HG03025 (cell line): ENCODE measurements at regions not wholly inside any gene's neighbourhood (a gene's known extent, or its start where the extent isn't known, plus 50 kb on each side); places are given as distances from the start of the nearest gene placed in this dataset.

ENCODE experiments used
- ATAC-seq: cut with Tn5 transposase; IDR thresholded peaks from one replicate; pipeline ENCODE4 v1.9.1; 2021; ENCODE audit warnings: mild to moderate bottlenecking, moderate library complexity; ENCODE audit not compliant: unreplicated experiment, low FRiP score

DNA sequence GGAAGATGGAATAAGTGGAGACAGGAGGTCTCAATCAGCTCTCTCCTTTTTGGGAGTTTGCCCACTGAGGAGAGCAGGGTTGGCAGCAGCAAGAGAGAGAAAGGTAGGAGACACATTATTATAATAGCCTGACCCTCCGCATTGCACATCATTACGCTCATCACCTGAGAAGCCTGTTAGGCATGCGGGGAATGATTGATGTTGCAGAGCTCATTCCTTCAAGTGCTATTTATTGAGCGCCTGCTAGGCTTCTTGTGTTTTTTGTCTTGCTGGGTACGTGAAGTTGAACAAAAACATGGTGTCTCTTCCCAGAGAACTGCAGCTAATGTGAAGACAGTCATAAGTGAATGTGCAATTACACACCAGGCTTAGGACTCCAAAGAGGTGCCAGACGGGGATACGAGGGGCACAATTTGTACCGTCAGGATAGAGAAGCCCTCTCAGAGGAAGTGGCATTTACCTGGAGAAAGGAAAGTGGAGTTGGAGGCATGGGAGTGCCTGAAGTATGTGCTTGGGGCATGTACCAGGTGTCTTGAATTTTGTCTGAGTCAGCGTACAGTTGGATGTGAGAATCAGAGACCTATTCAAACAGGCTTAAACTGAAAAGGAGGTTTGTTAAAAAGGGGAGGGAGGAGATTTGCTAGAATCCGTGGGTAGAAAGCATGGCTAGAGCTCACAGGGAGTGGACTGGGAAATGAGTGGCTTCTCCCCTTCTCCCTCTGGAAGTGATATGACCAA is 90.2 kb upstream of the SOD3 start:
- no peak for ATAC-seq

DNA sequence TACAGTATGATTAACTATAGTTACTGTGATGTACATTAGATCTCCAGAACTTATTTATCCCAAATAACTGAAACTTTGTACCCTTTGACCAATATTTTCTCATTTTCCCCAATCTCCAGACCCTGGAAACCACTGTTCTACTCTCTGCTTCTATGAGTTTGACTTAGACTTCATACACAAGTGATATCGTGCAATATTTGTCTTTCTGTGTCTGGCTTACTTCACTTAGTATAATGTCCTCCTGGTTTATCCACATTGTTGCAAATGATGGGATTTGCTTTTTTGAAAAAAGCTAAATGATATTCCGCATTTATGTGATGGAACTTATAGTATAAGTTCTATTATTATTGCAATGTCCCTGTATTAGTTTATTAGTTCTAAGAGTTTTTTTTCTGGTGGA is 81.8 kb upstream of the SOD3 start:
- no peak for ATAC-seq

DNA sequence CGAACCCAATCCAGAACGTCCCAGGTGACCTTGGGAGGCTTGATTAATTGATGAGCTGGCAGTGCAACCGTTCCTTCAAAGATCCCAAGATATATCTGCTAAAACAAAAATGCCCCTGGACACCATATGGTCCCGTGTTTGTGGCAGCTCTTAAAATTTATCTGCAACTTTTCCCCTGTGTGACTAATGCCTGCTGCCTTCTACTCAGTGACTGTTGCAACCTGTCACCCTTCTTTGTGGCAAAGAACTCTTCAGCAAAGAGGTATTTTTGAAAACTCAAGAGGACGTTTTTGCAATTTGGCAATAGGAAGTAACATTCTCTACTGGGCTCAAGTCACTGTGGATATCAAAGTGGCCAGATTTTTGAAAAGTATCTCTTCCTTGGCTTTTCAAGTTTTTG is 75.8 kb upstream of the SOD3 start:
- no peak for ATAC-seq

DNA sequence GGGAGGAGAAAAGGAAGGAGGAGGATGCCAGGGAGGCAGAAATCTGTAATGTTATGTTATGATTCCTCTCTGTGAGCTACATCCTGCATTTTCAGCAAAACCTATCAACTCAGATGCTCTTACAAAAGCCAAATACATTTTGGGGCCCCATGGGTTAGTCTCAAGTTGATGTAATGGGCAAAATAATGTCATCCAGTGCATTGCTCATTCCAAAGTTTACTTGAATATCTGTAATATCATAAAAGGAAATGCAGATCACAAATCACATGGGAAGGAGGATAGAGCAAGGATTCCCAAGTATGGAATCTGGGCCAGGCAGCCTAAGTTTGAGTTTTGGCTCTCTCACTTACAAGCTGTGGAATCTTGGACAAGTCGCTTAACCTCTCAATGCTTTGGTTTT is 74.9 kb upstream of the SOD3 start:
- ATAC-seq: no peak

DNA sequence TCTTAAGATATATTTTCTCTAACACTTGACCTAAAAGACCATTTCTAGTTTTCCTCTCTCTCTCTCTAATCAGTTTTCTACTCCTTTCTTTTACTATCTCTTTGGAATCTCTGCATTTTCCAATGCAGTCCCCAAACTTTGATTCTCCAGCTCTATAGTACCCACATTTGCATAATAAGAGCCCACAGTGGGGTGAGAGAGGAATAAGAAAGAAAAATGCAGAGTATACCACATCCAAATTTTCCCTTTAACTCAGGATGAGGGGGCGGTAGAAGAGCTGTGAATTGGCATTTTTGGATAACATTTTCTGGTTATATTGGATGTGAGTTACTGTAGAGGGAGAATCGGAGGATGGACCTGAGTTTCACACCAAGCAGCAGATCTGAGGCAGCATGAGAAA is 74.4 kb upstream of the SOD3 start:
- ATAC-seq: no peak

DNA sequence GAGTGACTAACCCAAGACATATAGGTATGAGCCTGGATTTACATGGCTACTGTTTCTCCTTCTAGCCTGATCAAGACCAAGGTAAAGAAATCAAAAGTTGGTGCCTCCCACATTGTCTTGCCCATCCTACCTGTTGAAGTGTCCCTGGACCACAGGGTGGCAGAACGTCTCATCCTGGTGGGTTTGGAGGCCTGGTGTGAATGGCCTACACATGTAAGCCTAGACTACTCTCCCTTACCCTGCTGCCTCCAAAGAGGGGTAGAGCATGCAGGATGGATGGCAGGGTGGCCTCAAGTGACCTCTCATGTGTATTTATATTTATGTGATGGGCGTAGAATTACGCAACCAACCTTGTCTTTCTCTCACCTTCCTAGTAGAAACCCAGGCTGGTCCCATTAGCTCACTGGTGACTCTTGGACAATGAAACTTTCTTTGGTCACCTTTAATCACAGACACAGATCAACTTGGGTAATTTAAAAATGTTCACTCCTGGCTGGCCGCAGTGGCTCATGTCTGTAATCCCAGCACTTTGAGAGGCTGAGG is 73.3 kb upstream of the SOD3 start:
- ATAC-seq: no peak

DNA sequence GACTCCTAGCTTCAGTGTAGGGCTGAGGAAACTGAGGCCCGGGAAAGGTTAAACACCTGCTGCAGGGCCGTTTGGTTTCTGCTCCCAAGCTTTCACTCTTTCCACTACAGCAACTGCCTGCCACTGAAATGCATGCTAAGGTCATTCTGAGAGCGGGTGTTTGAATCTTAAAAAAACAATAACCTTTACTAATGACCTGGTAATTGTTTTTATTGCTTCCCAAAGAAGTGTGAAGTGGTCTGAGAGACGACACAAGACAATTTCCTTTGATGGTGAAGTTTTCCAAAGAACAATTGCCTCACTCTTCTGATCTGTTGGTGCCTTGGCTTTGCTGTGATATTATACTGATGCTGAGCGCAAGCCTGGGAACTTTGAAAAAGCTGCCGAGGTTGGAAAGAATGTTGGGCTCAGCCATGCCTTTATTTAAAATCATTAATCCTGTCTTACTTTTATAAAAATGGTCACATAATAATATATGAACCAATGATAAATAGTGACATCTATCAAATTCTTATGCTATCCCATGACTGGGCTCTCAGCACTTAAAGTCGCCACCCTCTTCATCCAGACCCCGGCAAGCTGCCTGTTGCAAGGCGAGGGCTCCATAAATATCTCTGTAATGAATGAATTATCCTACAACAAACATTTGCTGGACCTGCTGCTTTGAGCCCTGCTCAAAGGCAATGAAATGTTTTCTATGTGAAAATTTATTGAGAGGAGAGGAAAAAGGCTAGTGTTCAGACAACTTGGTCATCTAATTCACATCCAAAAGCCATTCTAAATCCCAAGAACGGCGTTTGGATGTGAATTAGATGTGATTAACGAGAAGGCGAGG is 67.8 kb upstream of the SOD3 start:
- ATAC-seq: no peak

DNA sequence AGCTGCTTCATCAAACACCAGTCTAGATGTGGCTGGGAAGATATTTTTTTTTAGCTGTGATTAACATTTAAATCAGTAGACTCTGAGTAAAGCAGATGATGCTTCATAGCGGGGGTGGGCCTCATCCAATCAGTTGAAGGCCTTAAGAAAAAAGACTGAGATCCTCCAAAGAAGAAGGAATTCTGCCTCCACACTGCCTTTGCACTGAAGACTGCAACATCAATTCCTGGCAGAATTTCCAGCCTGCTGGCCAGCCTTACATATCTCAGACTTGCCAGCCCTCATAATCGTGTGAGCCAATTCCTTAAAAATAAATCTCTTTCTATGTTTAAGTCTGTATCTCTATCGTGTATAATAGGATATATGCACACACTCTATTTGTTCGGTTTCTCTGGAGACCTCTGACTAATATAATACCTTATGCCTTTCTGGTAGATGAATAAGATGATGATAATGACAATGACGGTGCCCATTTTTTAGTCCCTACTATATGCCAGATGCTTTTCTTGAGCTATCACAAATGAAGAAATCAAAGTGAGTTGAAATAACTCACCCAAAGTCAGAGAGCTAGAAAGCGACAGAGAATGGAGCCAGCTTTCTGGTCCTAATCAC is 66.1 kb upstream of the SOD3 start:
- ATAC-seq: no peak

DNA sequence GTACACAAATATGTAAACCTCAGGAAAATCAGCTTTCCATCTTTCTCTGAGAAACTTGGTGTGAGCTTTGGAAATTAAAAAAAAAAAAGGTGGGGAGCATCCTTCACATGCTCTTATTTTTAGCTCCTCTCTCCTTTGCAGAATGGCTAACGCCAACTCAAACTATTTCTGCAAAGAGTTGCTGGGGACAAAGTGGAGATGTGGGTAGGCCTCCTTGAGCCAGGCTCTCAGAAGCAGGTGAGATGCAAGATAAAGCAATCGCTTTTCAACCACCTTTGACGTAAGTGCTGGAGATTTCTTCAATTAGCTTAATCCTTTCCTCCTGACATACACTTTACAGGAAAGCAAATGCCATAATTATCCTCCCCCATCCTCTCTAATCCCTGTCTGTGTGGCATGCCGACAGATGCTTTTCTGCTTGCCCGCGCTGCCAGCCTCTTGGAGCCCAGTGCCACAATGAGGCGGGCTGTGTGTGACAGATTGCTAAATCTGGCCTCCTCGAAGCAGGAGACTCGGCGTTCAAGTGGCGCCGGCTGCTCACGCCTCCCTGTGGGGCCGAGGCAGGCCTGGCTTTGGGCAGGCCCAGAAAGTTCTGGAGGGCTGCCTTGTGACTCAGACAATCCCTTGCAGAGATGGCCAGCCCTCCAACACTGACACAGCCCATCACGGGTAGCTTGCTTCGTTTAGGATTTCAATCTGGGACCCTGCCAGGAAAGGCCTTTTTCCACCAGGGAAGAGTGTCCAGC is 64.9 kb upstream of the SOD3 start:
- no peak for ATAC-seq

DNA sequence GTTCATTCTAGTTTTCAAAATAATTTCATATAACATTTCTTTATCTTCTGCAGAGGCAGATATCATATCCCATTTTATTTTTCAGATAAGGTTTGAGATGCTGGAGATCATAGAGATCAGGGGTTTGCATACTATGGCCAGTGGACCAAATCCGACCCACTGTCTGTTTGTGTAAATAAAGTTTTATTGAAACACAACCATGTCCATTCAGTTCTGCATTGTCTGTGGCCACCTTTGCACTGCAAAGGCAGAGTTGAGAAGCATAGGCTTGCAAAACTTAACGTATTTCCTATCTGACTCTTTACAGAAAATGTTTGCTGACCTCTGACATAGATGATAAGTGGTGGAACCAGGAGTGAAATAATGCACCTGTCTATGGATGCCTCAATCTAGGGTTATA is 63.9 kb upstream of the SOD3 start:
- no peak for ATAC-seq

DNA sequence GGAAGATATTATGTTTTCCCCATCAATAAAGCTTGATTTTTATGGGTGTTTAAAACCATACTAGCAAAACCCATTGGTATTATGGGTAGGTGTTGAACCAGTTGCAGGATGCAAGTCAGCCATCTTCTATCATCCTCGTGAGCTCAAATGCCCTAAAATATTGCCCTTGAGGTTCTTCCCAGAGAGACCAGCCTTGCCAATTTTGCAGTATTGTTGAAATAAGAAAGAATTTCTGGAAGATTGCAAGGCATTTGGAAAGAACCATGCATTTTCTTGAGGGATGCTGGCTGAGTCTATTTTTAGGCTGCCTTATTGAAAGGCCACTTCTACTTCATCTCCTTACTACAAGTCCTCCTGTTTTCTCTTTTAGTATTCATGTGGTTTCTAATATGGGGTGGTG is 60.9 kb upstream of the SOD3 start:
- ATAC-seq: no peak

DNA sequence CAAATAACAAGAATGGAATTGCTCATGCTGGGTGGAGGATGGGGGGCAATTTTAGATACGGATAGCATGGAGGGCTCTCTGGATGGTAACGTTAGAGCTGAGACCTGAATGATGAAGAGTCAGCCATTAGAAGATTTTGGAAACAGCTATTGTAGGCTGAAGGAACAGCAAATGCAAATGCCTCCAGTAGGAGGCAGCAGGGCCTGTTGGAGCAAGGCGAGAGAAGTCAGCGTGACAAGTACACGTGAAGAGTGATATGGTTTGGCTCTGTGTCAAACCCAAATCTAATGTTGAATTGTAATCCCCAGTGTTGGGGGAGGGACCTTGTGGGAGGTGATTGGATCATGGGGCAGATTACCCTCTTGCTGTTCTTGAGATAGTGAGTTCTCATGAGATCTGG is 59.3 kb upstream of the SOD3 start:
- ATAC-seq: no peak

DNA sequence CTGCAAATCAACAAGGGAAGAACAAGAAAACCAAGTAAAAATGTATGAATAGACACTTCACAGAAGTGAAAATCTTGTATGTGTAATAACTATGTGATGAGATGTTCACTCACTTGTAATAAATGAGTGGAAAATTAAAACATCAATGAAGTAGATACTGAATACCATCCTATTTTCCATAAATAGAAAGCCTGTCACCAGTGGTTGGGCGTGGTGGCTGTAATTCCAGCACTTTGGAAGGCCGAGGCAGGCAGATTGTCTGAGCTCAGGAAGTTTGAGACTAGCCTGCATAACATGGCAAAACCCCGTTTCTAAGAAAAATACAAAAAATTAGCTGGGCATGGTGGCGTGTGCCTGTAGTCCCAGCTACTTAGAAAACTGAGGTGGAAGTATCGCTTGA is 53.5 kb upstream of the SOD3 start:
- no peak for ATAC-seq

DNA sequence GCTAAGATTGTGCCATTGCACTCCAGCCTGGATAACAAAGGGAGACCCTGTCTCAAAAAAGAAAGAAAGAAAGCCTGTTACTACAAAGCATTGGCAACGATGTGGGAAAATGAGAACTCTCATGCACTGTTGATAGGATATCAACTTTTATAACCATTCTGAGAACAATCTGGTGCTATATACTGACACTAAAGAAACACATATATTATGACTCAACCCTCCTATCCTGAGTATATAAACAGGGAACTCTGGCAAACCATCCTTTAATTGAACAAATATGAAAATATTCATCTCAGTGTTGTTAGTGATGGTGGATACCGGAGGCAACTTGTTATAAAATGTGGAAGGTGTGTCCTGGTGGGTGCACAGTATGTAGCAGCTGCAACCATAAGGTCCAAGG is 53.0 kb upstream of the SOD3 start:
- no peak for ATAC-seq

DNA sequence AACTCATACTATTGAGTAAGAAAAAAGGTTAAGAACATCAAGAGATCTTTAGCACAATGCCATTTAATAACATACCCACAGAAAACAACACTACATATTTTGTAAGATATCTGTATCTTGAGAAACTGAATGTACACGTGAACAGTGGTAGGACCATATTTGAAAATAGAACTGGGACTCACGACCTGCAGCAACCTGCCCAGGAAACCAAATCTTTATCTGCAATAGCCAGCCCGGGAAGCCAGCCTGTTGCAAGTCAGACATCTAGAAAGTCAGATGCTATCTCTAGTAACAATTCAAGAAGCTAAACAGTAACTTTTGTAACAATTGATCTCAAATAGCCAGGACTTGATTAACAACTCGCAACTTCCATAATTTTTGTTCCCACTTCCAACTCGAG is 52.6 kb upstream of the SOD3 start:
- no peak for ATAC-seq

DNA sequence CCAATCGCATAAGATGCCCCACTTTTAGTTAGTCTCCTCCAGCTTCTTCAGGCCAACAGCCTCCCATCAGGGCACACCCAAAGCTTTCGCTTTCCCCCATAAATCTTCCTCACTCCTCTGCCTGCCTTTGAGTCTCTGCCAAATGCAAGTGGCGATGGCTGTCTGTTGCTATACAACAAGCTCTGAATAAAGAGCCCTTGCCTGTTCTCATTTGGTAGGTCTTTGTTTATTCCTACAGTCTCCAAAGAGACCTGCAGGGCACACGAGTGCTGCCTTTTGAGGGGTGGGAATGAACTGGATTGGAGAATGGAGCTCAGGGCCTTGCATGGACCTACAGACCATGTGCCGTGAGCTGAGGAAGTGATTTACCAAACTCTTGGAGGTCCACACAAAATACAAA is 52.2 kb upstream of the SOD3 start:
- no peak for ATAC-seq

DNA sequence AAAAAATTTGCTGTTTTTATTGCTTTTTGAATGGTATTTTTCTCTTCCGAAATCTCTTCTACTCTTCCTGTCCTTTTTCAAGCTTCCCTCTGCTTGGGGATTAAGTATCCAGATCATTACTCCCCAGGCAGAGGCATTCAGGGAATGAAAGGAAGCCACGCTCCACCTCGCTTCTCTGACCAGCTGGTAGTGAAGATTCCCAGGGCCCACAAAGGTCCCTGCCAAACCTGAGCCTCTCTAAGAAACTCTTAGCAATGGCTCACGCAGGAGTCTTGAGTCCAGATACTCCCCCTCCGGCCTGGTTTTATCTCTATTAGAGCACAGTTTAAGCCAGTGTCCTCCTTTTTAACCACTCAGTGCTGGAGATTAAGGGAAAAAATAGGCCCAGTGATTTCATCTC is 51.4 kb upstream of the SOD3 start:
- no peak for ATAC-seq

DNA sequence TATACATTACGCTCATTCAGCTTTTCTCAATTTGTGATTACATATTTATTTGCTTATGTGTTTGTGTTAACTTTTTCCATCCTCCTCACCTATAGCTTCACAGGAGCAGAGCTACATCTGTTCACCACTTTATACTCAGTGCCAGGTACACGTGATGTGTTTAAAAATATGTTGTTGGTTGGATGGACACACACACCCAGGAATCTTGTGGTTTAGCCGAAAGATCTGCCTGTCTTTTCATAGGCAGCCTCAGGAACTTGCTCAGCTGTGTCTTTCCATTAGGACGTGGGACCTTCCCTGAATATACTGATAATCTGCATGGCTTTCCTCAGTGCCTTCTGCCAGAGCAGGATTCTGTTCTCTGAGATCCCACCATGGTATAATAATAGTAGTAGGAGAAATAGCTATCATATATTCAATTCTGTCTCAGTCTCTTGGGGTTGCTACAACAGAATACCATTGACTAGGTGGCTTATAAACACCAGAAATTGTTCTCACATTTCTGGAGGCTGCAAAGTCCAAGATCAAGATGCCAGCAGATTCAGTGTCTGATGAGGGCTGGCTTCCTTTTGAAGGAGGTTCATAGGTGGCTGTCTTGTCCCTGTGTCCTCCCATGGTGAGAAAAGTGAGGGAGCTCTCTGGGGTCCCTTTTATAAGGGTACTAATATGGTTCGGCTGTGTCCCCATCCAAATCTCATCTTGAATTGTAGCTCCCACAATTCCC is 50.0 kb upstream of the SOD3 start:
- no peak for ATAC-seq
